Mammary epithelial cell (primary cell): ENCODE measurements at regions not wholly inside any gene's neighbourhood (a gene's known extent, or its start where the extent isn't known, plus 50 kb on each side); places are given as distances from the start of the nearest gene placed in this dataset.

Source experiments
- CTCF ChIP-seq, 2 donors: IDR thresholded peaks in 1 of 2; conservative IDR thresholded peaks in 1 of 2; 2 replicates each; pipeline ENCODE4 v1.5.1; 2011 to 2012; ENCODE audit warnings: inconsistent platforms in 2 of 2, low read length in 2 of 2, mild to moderate bottlenecking in 2 of 2, control low read depth in 1 of 2, low read depth in 1 of 2; ENCODE audit not compliant: insufficient read depth in 1 of 2; ENCODE audit errors: extremely low read depth in 1 of 2
- EZH2 ChIP-seq: IDR thresholded peaks from 2 replicates; pipeline ENCODE4 v1.6.1; 2012; ENCODE audit warnings: low read length, inconsistent platforms, borderline replicate concordance

GRCh38 chr16:76941113-76941512 is 249.9 kb upstream of the MON1B start:
- TF ChIP-seq CTCF (conservative IDR thresholded peaks at IDR 0.05 in 1 of 2, IDR thresholded peaks at IDR 0.05 in 1 of 2; ENCODE audit: extremely low read depth in 1 of 2, insufficient read depth in 1 of 2, low read depth in 1 of 2, low read length in 2 of 2): no peak
- no peak for TF ChIP-seq EZH2
